ENCODE measurements at regions not wholly inside any gene's neighbourhood (a gene's known extent, or its start where the extent isn't known, plus 50 kb on each side); places are given as distances from the start of the nearest gene placed in this dataset.

DNA sequence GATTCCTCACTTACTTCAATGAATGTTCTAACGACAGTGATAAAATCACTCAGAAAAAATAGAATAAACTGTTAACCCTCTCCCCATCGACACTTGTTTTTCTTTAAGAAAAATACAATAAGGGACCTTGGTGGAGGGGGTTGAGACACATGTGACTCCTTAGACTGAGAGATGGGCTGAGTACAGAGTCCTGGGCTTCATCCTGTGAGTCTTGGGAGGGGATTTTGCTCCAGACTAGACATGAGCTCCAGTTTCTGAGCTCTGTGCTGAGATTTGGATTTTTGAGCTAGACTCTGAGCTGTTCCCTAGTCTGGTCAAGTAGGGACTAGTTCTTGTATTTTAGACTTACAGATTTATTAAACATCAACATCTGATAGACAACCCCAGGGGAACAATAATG lies 241.5 kb upstream of the MVB12B start:
- WGBS, 2 experiments: 88 to 94% methylated on average over 1 to 2 of the region's 2 CpGs
- no peak overlapping the region for H3K4me3 ChIP-seq (ENCODE audit: insufficient read depth, low read depth, low read length)

DNA sequence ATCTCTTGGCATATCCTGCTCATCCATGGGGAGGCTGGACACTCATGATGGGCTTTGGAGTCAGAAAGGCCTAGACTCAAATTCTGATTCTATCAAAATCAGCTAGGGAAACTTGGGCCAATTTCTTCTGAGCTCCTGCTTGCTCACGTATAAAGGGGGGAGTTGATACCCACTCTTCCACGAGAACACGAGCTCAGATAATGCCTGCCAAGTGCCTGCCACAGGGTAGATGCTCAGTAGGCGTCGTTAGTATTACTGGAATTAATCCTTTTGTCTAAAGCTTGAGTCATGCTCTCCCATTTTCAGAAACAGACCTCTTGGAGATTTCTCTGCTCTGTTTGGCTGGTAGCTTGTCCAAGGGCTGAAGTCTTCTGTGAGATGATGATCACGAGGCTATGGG lies 238.3 kb upstream of the MVB12B start:
- H3K4me3 ChIP-seq (ENCODE audit: insufficient read depth, low read depth, low read length): no peak overlapping the region
- 91 to 93% methylated on average over 6 of the region's 6 CpGs for WGBS, 2 experiments
- no peak overlapping the region for H3K27ac ChIP-seq (ENCODE audit: insufficient read depth, low read depth, low read length, poor library complexity, severe bottlenecking)
- H3K4me1 ChIP-seq (ENCODE audit: control insufficient read depth, insufficient read depth, low read length): no peaks in the 10 kb centered on the region
- no peaks in the 10 kb centered on the region for H3K36me3 ChIP-seq (ENCODE audit: control insufficient read depth, insufficient read depth, low read length)
- H3K27me3 ChIP-seq (ENCODE audit: control insufficient read depth, insufficient read depth, low read length, poor library complexity, severe bottlenecking): no peaks in the 10 kb centered on the region
- H3K9me3 ChIP-seq (ENCODE audit: control insufficient read depth, low read length): no peaks in the 10 kb centered on the region

More for the DNA sequence above, 241.5 kb upstream of the MVB12B start:
- no peaks in the 10 kb centered on the region for H3K27me3 ChIP-seq (ENCODE audit: control insufficient read depth, insufficient read depth, low read length, poor library complexity, severe bottlenecking)
- no peaks in the 10 kb centered on the region for H3K36me3 ChIP-seq (ENCODE audit: control insufficient read depth, insufficient read depth, low read length)
- no peaks in the 10 kb centered on the region for H3K9me3 ChIP-seq (ENCODE audit: control insufficient read depth, low read length)
- H3K27ac ChIP-seq (ENCODE audit: insufficient read depth, low read depth, low read length, poor library complexity, severe bottlenecking): no peak overlapping the region
- H3K4me1 ChIP-seq (ENCODE audit: control insufficient read depth, insufficient read depth, low read length): no peaks in the 10 kb centered on the region

DNA sequence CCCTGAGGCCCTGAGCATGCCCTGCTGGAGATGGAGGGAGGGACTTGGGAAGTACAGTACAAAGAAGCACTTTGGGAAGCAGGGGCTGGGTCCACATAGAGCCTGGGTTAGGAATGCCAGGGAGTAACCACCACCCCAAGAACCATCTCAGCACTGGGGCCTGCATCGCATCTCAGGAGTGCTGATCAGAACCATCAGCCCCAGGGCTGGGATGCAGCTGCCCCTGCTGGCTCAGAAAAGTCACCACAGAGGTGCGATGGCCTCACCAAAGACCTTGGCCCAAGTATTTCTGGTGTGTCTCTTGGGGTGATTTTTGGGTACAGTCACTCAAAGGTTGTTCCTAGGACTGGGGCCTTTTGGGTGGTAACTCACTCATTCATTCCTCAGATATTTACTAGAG lies 236.8 kb upstream of the MVB12B start:
- H3K4me1 ChIP-seq (ENCODE audit: control insufficient read depth, insufficient read depth, low read length): no peaks in the 10 kb centered on the region
- WGBS, 2 experiments: 86 to 91% methylated on average over 2 of the region's 2 CpGs
- no peak overlapping the region for H3K27ac ChIP-seq (ENCODE audit: insufficient read depth, low read depth, low read length, poor library complexity, severe bottlenecking)
- H3K27me3 ChIP-seq (ENCODE audit: control insufficient read depth, insufficient read depth, low read length, poor library complexity, severe bottlenecking): no peaks in the 10 kb centered on the region
- H3K9me3 ChIP-seq (ENCODE audit: control insufficient read depth, low read length): no peaks in the 10 kb centered on the region
- no peak overlapping the region for H3K4me3 ChIP-seq (ENCODE audit: insufficient read depth, low read depth, low read length)
- H3K36me3 ChIP-seq (ENCODE audit: control insufficient read depth, insufficient read depth, low read length): no peaks in the 10 kb centered on the region

DNA sequence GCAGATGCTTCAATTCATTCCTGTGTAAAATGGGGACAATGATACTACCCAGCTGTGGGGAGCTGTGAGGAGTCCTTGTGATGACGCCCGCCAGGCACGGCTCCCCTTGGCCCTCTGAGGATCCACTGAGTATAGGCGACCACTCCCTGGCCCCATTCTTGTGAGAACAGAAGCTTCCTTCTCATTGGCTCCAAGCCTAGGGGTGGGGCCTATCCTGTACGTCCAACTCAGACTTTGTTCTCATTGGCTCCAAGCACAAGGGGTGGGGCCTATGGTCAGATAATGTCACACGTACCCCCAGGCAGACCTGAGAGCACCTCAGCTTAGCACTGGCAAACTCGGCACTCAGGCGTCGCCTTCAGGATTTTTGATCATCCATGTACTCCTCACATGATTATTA lies 232.9 kb upstream of the MVB12B start:
- Histone ChIP-seq H3K27ac (ENCODE audit: insufficient read depth, low read depth, low read length, poor library complexity, severe bottlenecking) (no peak overlapping the region), H3K36me3 (ENCODE audit: control insufficient read depth, insufficient read depth, low read length) (no peaks in the 10 kb centered on the region), H3K27me3 (ENCODE audit: control insufficient read depth, insufficient read depth, low read length, poor library complexity, severe bottlenecking) (no peaks in the 10 kb centered on the region), H3K9me3 (ENCODE audit: control insufficient read depth, low read length) (no peaks in the 10 kb centered on the region), H3K4me3 (ENCODE audit: insufficient read depth, low read depth, low read length) (no peak overlapping the region), H3K4me1 (ENCODE audit: control insufficient read depth, insufficient read depth, low read length) (peaks cover 9% of the 10 kb centered on the region)
- WGBS, 2 experiments: 84 to 88% methylated on average over 9 of the region's 9 CpGs

DNA sequence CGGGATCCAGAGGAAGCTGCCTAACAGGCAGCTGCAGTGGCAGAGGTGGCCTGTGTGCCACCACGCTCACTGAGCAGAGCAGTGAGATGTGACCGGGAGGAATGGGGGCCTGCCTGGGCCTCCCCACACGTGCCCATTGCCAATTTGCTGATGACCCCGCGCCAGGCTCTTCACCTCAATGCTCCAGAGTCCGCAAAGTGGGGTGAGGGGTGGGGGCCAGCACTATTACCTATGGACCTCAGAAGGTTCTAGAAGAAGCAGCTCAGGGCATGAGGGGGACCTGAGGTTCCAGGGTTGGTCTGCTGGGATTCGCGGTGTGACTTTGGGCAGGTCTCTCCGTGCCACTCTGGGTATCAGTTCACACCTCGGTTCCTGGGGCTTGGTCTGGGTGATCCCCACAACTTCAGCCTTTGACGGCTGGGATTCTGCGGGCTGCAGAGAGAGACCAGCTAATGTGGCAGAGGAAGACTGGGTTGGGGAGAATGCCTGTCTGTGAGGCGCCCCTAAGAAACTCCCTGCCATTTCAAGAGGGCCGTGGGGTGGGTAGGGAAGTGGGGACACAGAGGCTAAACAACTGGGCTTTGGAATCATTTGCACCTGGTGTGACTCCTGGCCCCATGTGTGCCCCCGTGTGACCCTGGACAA lies 231.0 kb upstream of the MVB12B start:
- Histone ChIP-seq H3K4me1 (ENCODE audit: control insufficient read depth, insufficient read depth, low read length) (peaks cover 9% of the 10 kb centered on the region), H3K27ac (ENCODE audit: insufficient read depth, low read depth, low read length, poor library complexity, severe bottlenecking) (no peak overlapping the region), H3K36me3 (ENCODE audit: control insufficient read depth, insufficient read depth, low read length) (no peaks in the 10 kb centered on the region), H3K27me3 (ENCODE audit: control insufficient read depth, insufficient read depth, low read length, poor library complexity, severe bottlenecking) (no peaks in the 10 kb centered on the region), H3K4me3 (ENCODE audit: insufficient read depth, low read depth, low read length) (no peak overlapping the region), H3K9me3 (ENCODE audit: control insufficient read depth, low read length) (no peaks in the 10 kb centered on the region)
- WGBS, 2 experiments: 88 to 89% methylated on average over 16 of the region's 16 CpGs

DNA sequence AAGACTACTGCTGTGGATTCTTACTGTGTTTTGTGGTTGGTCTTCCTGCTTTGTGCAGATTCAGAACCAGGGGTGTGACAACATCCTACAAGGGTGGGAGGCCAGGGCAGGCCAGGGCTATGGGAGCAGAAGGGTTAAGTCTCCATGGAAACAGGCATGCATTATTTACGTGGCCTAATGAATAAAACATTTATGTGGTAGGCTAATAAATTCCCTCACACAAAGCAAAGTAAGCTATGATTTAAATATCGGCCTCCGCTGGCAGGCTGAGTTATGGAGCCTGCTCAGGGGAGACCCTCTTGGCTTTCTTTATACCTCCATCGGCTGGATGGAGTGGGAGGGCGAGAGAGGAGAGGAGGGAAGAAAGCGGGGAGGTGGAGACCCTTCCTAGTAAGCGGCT lies 230.3 kb upstream of the MVB12B start:
- Histone ChIP-seq H3K4me1 (ENCODE audit: control insufficient read depth, insufficient read depth, low read length) (peaks cover 9% of the 10 kb centered on the region), H3K36me3 (ENCODE audit: control insufficient read depth, insufficient read depth, low read length) (no peaks in the 10 kb centered on the region), H3K27me3 (ENCODE audit: control insufficient read depth, insufficient read depth, low read length, poor library complexity, severe bottlenecking) (no peaks in the 10 kb centered on the region), H3K9me3 (ENCODE audit: control insufficient read depth, low read length) (no peaks in the 10 kb centered on the region), H3K27ac (ENCODE audit: insufficient read depth, low read depth, low read length, poor library complexity, severe bottlenecking) (no peak overlapping the region), H3K4me3 (ENCODE audit: insufficient read depth, low read depth, low read length) (no peak overlapping the region)
- WGBS, 2 experiments: 87 to 95% methylated on average over 6 to 7 of the region's 7 CpGs

DNA sequence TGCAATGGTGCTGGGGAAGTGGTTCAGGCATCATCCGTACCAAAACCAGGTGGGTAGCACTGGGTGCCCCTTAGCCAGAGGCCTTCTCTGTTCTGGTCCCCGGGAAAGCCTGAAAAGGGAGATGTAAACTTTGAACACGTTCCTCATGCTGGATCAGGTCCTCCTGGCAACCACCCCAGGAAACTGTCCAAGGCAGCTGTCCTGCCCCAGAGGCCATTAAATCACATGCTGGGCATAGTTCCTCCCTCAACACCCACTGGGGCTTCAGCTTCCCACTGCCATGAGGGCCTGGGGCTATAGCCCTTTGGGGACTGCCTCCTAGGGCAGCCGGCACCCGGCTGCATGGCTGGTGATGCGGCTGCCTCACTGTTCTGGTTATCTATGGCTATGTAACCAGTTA lies 228.9 kb upstream of the MVB12B start:
- Histone ChIP-seq H3K27ac (ENCODE audit: insufficient read depth, low read depth, low read length, poor library complexity, severe bottlenecking) (no peak overlapping the region), H3K4me3 (ENCODE audit: insufficient read depth, low read depth, low read length) (no peak overlapping the region), H3K36me3 (ENCODE audit: control insufficient read depth, insufficient read depth, low read length) (no peaks in the 10 kb centered on the region), H3K9me3 (ENCODE audit: control insufficient read depth, low read length) (no peaks in the 10 kb centered on the region), H3K4me1 (ENCODE audit: control insufficient read depth, insufficient read depth, low read length) (peaks cover 9% of the 10 kb centered on the region), H3K27me3 (ENCODE audit: control insufficient read depth, insufficient read depth, low read length, poor library complexity, severe bottlenecking) (no peaks in the 10 kb centered on the region)
- 93 to 94% methylated on average over 6 of the region's 6 CpGs for WGBS, 2 experiments

DNA sequence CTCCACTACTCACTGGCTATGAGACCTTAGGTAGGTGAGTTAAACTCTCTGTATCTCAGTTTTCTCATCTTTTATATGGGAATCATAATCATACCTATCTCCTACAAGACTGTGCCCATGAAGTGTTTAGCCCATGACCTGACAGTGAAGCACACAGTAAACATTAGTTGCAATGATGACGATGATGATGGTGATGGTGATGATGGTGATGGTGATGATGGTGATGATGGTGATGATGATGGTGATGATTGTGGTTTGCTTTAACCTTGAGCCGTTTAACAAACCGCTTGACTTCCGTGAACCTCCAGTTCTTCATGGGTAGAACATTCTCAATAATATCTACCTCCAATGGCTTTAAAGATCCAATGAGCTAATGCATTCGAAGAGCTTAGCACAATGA lies 220.2 kb upstream of the MVB12B start:
- H3K27ac ChIP-seq (ENCODE audit: insufficient read depth, low read depth, low read length, poor library complexity, severe bottlenecking): no peak overlapping the region
- H3K9me3 ChIP-seq (ENCODE audit: control insufficient read depth, low read length): no peaks in the 10 kb centered on the region
- H3K27me3 ChIP-seq (ENCODE audit: control insufficient read depth, insufficient read depth, low read length, poor library complexity, severe bottlenecking): peaks cover 7% of the 10 kb centered on the region
- WGBS, 2 experiments: 87 to 94% methylated on average over 5 of the region's 5 CpGs
- no peaks in the 10 kb centered on the region for H3K36me3 ChIP-seq (ENCODE audit: control insufficient read depth, insufficient read depth, low read length)
- H3K4me3 ChIP-seq (ENCODE audit: insufficient read depth, low read depth, low read length): no peak overlapping the region
- no peaks in the 10 kb centered on the region for H3K4me1 ChIP-seq (ENCODE audit: control insufficient read depth, insufficient read depth, low read length)

DNA sequence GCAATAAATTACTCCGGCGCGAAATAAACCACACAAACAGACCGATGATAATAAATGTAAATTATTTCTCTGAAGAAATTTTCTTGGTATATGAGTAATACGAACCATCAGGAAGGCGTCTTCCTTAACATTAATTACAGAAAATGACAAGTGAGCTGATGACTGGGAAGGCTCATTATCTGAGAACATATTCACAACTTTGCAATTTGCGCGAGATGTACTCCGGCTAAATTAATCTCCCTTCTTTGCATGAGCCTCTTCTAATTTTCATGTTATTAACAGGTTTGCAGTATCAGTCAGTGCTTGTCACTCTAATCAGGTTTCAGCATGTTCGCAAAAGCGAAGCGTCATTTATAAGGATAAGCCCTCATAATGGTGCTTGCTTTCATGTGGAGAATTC lies 218.9 kb upstream of the MVB12B start:
- peaks cover 7% of the 10 kb centered on the region for H3K27me3 ChIP-seq (ENCODE audit: control insufficient read depth, insufficient read depth, low read length, poor library complexity, severe bottlenecking)
- H3K36me3 ChIP-seq (ENCODE audit: control insufficient read depth, insufficient read depth, low read length): no peaks in the 10 kb centered on the region
- H3K27ac ChIP-seq (ENCODE audit: insufficient read depth, low read depth, low read length, poor library complexity, severe bottlenecking): no peak overlapping the region
- no peaks in the 10 kb centered on the region for H3K9me3 ChIP-seq (ENCODE audit: control insufficient read depth, low read length)
- WGBS, 2 experiments: 88 to 93% methylated on average over 12 of the region's 12 CpGs
- H3K4me1 ChIP-seq (ENCODE audit: control insufficient read depth, insufficient read depth, low read length): no peaks in the 10 kb centered on the region
- H3K4me3 ChIP-seq (ENCODE audit: insufficient read depth, low read depth, low read length): no peak overlapping the region

DNA sequence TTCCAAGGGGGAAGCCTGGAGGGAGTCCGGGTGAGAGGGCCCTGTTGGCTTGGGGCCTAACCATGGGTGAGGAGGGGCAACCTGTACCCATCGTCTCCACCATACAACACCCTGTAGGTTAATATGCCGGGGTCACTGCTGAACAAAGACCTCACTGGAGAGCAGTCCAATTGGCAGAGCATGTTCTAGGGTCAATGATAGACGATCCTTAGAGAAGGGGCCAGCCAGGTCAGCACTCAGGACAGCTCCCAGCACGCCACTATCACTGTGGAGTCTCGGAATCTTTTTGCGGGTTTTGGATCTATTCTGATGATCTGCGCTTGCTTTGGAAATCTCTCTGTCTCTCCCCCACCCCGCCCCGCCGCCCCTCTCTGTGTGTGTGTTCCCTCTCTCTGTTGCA lies 218.4 kb upstream of the MVB12B start:
- Histone ChIP-seq H3K4me1 (ENCODE audit: control insufficient read depth, insufficient read depth, low read length) (no peaks in the 10 kb centered on the region), H3K27ac (ENCODE audit: insufficient read depth, low read depth, low read length, poor library complexity, severe bottlenecking) (no peak overlapping the region), H3K36me3 (ENCODE audit: control insufficient read depth, insufficient read depth, low read length) (no peaks in the 10 kb centered on the region), H3K27me3 (ENCODE audit: control insufficient read depth, insufficient read depth, low read length, poor library complexity, severe bottlenecking) (peaks cover 7% of the 10 kb centered on the region), H3K4me3 (ENCODE audit: insufficient read depth, low read depth, low read length) (no peak overlapping the region), H3K9me3 (ENCODE audit: control insufficient read depth, low read length) (no peaks in the 10 kb centered on the region)
- WGBS, 2 experiments: 46 to 47% methylated on average over 10 to 11 of the region's 11 CpGs

DNA sequence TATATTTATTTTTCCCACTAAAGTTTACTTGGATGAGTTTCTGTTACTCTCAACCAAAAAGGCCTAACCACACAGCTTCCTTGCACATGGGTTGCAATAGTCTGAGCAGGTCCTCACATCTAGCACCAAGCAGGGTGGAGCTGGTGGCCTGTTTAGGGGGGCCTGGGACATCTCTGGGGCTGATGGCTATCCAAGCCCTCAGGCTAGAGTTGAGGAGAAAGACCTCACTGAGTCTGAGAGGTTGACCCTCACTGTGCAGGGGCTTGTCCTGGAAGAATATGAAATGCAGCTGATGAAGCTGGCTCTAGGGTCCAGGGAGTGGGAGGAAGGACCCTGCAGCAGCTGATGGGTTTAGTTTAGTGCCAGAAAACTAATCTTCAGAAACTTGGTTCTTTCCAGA lies 217.1 kb upstream of the MVB12B start:
- Histone ChIP-seq H3K4me1 (ENCODE audit: control insufficient read depth, insufficient read depth, low read length) (no peaks in the 10 kb centered on the region), H3K27ac (ENCODE audit: insufficient read depth, low read depth, low read length, poor library complexity, severe bottlenecking) (no peak overlapping the region), H3K4me3 (ENCODE audit: insufficient read depth, low read depth, low read length) (no peak overlapping the region), H3K27me3 (ENCODE audit: control insufficient read depth, insufficient read depth, low read length, poor library complexity, severe bottlenecking) (peaks cover 7% of the 10 kb centered on the region), H3K36me3 (ENCODE audit: control insufficient read depth, insufficient read depth, low read length) (no peaks in the 10 kb centered on the region), H3K9me3 (ENCODE audit: control insufficient read depth, low read length) (no peaks in the 10 kb centered on the region)

Data from ectodermal cell (in vitro differentiated cells).